Chondrocyte (in vitro differentiated cells): ENCODE measurements at regions not wholly inside any gene's neighbourhood (a gene's known extent, or its start where the extent isn't known, plus 50 kb on each side); places are given as distances from the start of the nearest gene placed in this dataset.
A peak's percentile ranks its signal among the peaks of the same experiment; 100 is the strongest.

Experiments
- DNase-seq: peaks from one replicate; pipeline ENCODE4 v3.0.0; 2021; ENCODE audit warnings: mixed read lengths, low spot score
- H3K27ac Mint-ChIP-seq: one replicate; pipeline ENCODE4 v1.8.0; 2021; ENCODE audit warnings: mild to moderate bottlenecking, moderate library complexity, mixed read lengths; ENCODE audit not compliant: unreplicated experiment
- H3K27me3 Mint-ChIP-seq: 2 replicates; pipeline ENCODE4 v1.8.0; 2021; ENCODE audit warnings: low read depth, mixed read lengths
- H3K36me3 Mint-ChIP-seq: 2 replicates; pipeline ENCODE4 v1.8.0; 2021; ENCODE audit warnings: low read depth, mixed read lengths
- H3K4me1 Mint-ChIP-seq: 2 replicates; pipeline ENCODE4 v1.8.0; 2021; ENCODE audit warnings: low read depth, mild to moderate bottlenecking, mixed read lengths
- H3K4me3 Mint-ChIP-seq: one replicate; pipeline ENCODE4 v1.8.0; 2021; ENCODE audit warnings: mild to moderate bottlenecking, moderate library complexity, mixed read lengths; ENCODE audit not compliant: unreplicated experiment
- H3K9me3 Mint-ChIP-seq: 2 replicates; pipeline ENCODE4 v1.8.0; 2021; ENCODE audit warnings: low read depth, mixed read lengths
- CTCF ChIP-seq: fragments of 200-600 bp; sonication (generic); IDR thresholded peaks from 2 replicates; pipeline ENCODE4 v1.5.0; 2021; ENCODE audit warnings: antibody characterized with exemption, mild to moderate bottlenecking, moderate library complexity

- no peaks in the 10 kb centered on the region for H3K27me3 Mint-ChIP-seq
These were observed 67.8 kb upstream of the NPHP3 start for GRCh38 chr3:132789959-132790358.

GRCh38 chr3:132788301-132788671 is 66.1 kb upstream of the NPHP3 start:
- no peak for TF ChIP-seq CTCF
- Mint-ChIP-seq H3K27ac (peak overlapping the region; percentile 97), H3K9me3 (peaks cover 5% of the 10 kb centered on the region), H3K4me3 (no peak overlapping the region), H3K36me3 (no peaks in the 10 kb centered on the region), H3K4me1 (peaks cover 85% of the 10 kb centered on the region), H3K27me3 (no peaks in the 10 kb centered on the region)
- DNase-seq: no peak

More at GRCh38 chr3:132789959-132790358, 67.8 kb upstream of the NPHP3 start:
- no peak for DNase-seq
- Mint-ChIP-seq H3K4me3 (no peak overlapping the region), H3K27ac (no peak overlapping the region), H3K4me1 (peaks cover 82% of the 10 kb centered on the region), H3K9me3 (no peaks in the 10 kb centered on the region), H3K36me3 (no peaks in the 10 kb centered on the region)
- TF ChIP-seq CTCF: no peak

GRCh38 chr3:132787616-132788300 is 65.5 kb upstream of the NPHP3 start:
- Mint-ChIP-seq H3K36me3 (no peaks in the 10 kb centered on the region), H3K27me3 (no peaks in the 10 kb centered on the region), H3K4me3 (no peak overlapping the region), H3K9me3 (peaks cover 5% of the 10 kb centered on the region), H3K4me1 (peaks cover 85% of the 10 kb centered on the region), H3K27ac (peak overlapping the region; percentile 97)
- no peak for DNase-seq
- no peak for TF ChIP-seq CTCF

GRCh38 chr3:132786890-132787289 is 64.7 kb upstream of the NPHP3 start:
- peak overlapping the region; percentile 97 for H3K27ac Mint-ChIP-seq
- no peaks in the 10 kb centered on the region for H3K36me3 Mint-ChIP-seq
- peaks cover 82% of the 10 kb centered on the region for H3K4me1 Mint-ChIP-seq
- no peak for DNase-seq
- TF ChIP-seq CTCF: no peak
- H3K27me3 Mint-ChIP-seq: no peaks in the 10 kb centered on the region
- peaks cover 5% of the 10 kb centered on the region for H3K9me3 Mint-ChIP-seq
- H3K4me3 Mint-ChIP-seq: no peak overlapping the region

- Mint-ChIP-seq H3K4me1 (peaks cover 73% of the 10 kb centered on the region), H3K36me3 (no peaks in the 10 kb centered on the region), H3K4me3 (no peak overlapping the region), H3K9me3 (peaks cover 5% of the 10 kb centered on the region), H3K27ac (peak overlapping the region; percentile 87), H3K27me3 (no peaks in the 10 kb centered on the region)
- DNase-seq: no peak
- no peak for TF ChIP-seq CTCF
These were observed 63.1 kb upstream of the NPHP3 start for GRCh38 chr3:132785292-132785691.
